Mesendoderm (in vitro differentiated cells): ENCODE measurements at regions not wholly inside any gene's neighbourhood (a gene's known extent, or its start where the extent isn't known, plus 50 kb on each side); places are given as distances from the start of the nearest gene placed in this dataset.
A peak's percentile ranks its signal among the peaks of the same experiment; 100 is the strongest.

Experiments used
- DNase-seq: peaks from one replicate; pipeline ENCODE4 v3.0.0; 2013
- H2AK5ac ChIP-seq: 2 replicates; pipeline ENCODE4 v1.6.1; 2013; ENCODE audit warnings: low read length, inconsistent platforms
- H2BK120ac ChIP-seq: 2 replicates; pipeline ENCODE4 v1.6.1; 2013; ENCODE audit warnings: low read depth, mild to moderate bottlenecking, low read length, moderate library complexity, mixed read lengths
- H2BK15ac ChIP-seq: replicated peaks from 2 replicates; pipeline ENCODE4 v1.6.1; 2013; ENCODE audit warnings: low read depth, mild to moderate bottlenecking, moderate library complexity
- H2BK5ac ChIP-seq: 2 replicates; pipeline ENCODE4 v1.6.1; 2013; ENCODE audit warnings: low read length, inconsistent platforms
- H3K18ac ChIP-seq: 2 replicates; pipeline ENCODE4 v1.6.1; 2013; ENCODE audit warnings: mild to moderate bottlenecking, low read length, mixed read lengths
- H3K23ac ChIP-seq: one replicate; pipeline ENCODE4 v1.6.1; 2013; ENCODE audit warnings: low read length
- H3K27ac ChIP-seq: 2 replicates; pipeline ENCODE4 v1.5.1; 2013; ENCODE audit warnings: low read depth, mild to moderate bottlenecking, inconsistent platforms, low read length, moderate library complexity
- H3K27me3 ChIP-seq: 2 replicates; pipeline ENCODE4 v1.6.1; 2013; ENCODE audit warnings: low read length, control low read depth, mild to moderate bottlenecking, inconsistent platforms; ENCODE audit not compliant: insufficient read depth, poor library complexity
- H3K36me3 ChIP-seq: 2 replicates; pipeline ENCODE4 v1.6.1; 2013; ENCODE audit warnings: low read length, inconsistent platforms; ENCODE audit not compliant: control insufficient read depth, insufficient read depth
- H3K4ac ChIP-seq: one replicate; pipeline ENCODE4 v1.6.1; 2013; ENCODE audit warnings: low read depth, mild to moderate bottlenecking, low read length, moderate library complexity
- H3K4me1 ChIP-seq: 2 replicates; pipeline ENCODE4 v1.6.1; 2013; ENCODE audit warnings: low read depth, low read length, inconsistent platforms; ENCODE audit not compliant: control insufficient read depth
- H3K4me2 ChIP-seq: 2 replicates; pipeline ENCODE4 v1.6.1; 2013; ENCODE audit warnings: low read length
- H3K4me3 ChIP-seq: 2 replicates; pipeline ENCODE4 v1.5.1; 2013; ENCODE audit warnings: mild to moderate bottlenecking, low read length
- H3K56ac ChIP-seq: one replicate; pipeline ENCODE4 v1.6.1; 2013; ENCODE audit warnings: low read length
- H3K79me1 ChIP-seq: 2 replicates; pipeline ENCODE4 v1.6.1; 2013; ENCODE audit warnings: low read length, inconsistent platforms
- H3K79me2 ChIP-seq: 2 replicates; pipeline ENCODE4 v1.6.1; 2013; ENCODE audit warnings: mild to moderate bottlenecking, low read length; ENCODE audit not compliant: control insufficient read depth, insufficient read depth
- H3K9ac ChIP-seq: 2 replicates; pipeline ENCODE4 v1.6.1; 2013; ENCODE audit warnings: low read length, inconsistent platforms
- H4K5ac ChIP-seq: one replicate; pipeline ENCODE4 v1.6.1; 2013; ENCODE audit warnings: low read length
- H4K8ac ChIP-seq: one replicate; pipeline ENCODE4 v1.6.1; 2013; ENCODE audit warnings: low read depth, mild to moderate bottlenecking, control low read depth, low read length, moderate library complexity
- WGBS: extraction: QIAGEN DNeasy Blood & Tissue Kit; methylation state at CpG from one replicate; pipeline ENCODE4 v1.1.7; 2013; ENCODE audit warnings: low lambda C conversion rate, missing lambda C conversion rate; ENCODE audit not compliant: insufficient coverage; ENCODE audit errors: extremely low coverage; 5-methylcytosine and 5-hydroxymethylcytosine counted together

DNA sequence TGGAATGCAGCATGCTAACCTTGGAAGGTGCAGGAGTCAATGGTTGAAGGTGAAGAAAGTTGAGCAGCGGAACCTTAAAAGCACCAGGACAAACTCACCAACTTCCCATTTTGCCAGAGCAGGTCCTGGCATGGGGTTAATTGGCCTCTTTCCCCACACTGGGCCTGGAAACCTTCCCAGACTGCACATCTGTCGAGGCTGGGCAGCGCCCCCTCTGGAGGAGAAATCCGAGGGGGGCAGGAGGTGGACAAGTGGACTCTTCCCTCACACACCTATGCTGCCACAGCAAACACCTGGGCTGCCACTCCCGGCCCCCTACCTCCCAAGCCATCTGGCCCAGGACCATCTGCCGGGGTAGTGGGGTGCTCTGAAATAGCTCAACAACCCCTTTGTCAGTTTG is 232.4 kb downstream of the CBLN1 start:
- Histone ChIP-seq H3K4ac (no peak overlapping the region), H3K79me1 (no peaks in the 10 kb centered on the region), H2BK15ac (no peak overlapping the region), H3K18ac (no peak overlapping the region), H3K36me3 (no peaks in the 10 kb centered on the region), H4K8ac (no peak overlapping the region), H3K56ac (no peak overlapping the region), H3K9ac (no peak overlapping the region), H2BK120ac (no peak overlapping the region), H3K23ac (no peak overlapping the region), H3K4me2 (no peak overlapping the region), H3K4me3 (no peak overlapping the region), H2AK5ac (no peak overlapping the region), H2BK5ac (no peak overlapping the region), H4K5ac (no peak overlapping the region), H3K79me2 (no peaks in the 10 kb centered on the region), H3K27me3 (no peaks in the 10 kb centered on the region), H3K4me1 (no peaks in the 10 kb centered on the region), H3K27ac (no peak overlapping the region)
- no CpG with 5 or more reads among the region's 6 CpGs for WGBS
- DNase-seq: no peak

DNA sequence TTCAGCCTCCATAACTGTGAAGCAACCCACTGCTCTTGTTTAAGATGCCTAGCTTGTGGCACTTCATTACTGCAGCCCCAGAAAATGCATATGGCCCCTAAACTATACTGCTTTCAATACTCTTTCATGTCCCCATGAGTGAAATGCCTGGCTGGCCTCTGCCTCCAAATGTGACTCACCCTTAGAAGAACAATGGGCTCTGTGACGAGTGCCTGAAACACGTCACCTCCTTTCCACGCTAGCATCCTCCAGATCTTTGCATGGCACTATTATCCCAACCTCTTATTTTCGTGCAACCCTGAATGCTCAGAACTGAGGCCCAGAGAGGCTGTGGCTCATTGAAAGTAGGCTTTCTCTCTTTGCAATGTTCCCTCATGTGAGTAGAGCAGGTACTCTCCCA is 233.1 kb downstream of the CBLN1 start:
- H2BK120ac ChIP-seq: no peak overlapping the region
- no peak overlapping the region for H2BK5ac ChIP-seq
- H3K4me3 ChIP-seq: no peak overlapping the region
- no peak overlapping the region for H3K23ac ChIP-seq
- no peaks in the 10 kb centered on the region for H3K79me2 ChIP-seq
- H3K27me3 ChIP-seq: no peaks in the 10 kb centered on the region
- no CpG with 5 or more reads among the region's 4 CpGs for WGBS
- H4K8ac ChIP-seq: no peak overlapping the region
- no peaks in the 10 kb centered on the region for H3K4me1 ChIP-seq
- H3K56ac ChIP-seq: no peak overlapping the region
- no peak overlapping the region for H3K27ac ChIP-seq
- no peak overlapping the region for H3K9ac ChIP-seq
- no peak overlapping the region for H3K4ac ChIP-seq
- H2BK15ac ChIP-seq: no peak overlapping the region
- H3K18ac ChIP-seq: no peak overlapping the region
- H3K4me2 ChIP-seq: no peak overlapping the region
- no peak overlapping the region for H2AK5ac ChIP-seq
- no peaks in the 10 kb centered on the region for H3K36me3 ChIP-seq
- DNase-seq: peak; percentile 31
- no peaks in the 10 kb centered on the region for H3K79me1 ChIP-seq
- no peak overlapping the region for H4K5ac ChIP-seq

DNA sequence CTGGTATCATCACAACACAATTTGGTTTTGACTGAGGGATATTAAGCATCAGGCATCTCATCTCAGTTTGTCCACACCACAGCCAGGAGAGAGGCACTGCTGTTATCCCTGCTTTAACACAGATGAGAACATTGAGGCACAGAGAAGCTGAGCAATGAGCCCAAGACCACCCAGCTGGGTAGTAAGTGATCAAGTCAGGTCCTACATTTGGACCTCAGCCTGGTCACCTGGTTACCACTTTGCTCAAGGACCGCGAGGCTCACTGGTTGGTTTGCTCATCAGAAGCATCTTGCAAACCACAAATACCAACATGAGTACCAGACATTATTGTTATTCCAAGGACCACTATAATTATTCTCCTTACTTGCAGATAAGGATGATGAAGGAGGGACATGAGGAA is 245.5 kb downstream of the CBLN1 start:
- Histone ChIP-seq H2BK5ac (no peak overlapping the region), H3K79me1 (no peaks in the 10 kb centered on the region), H3K27me3 (no peaks in the 10 kb centered on the region), H3K36me3 (no peaks in the 10 kb centered on the region), H3K56ac (no peak overlapping the region), H3K4me1 (no peaks in the 10 kb centered on the region), H3K79me2 (no peaks in the 10 kb centered on the region), H4K5ac (no peak overlapping the region), H2AK5ac (no peak overlapping the region), H3K9ac (no peak overlapping the region), H3K4me2 (no peak overlapping the region), H3K27ac (no peak overlapping the region), H3K18ac (no peak overlapping the region), H3K23ac (no peak overlapping the region), H2BK15ac (no peak overlapping the region), H3K4ac (no peak overlapping the region), H2BK120ac (no peak overlapping the region), H4K8ac (no peak overlapping the region), H3K4me3 (no peak overlapping the region)
- no CpG with 5 or more reads among the region's 2 CpGs for WGBS
- no peak for DNase-seq

DNA sequence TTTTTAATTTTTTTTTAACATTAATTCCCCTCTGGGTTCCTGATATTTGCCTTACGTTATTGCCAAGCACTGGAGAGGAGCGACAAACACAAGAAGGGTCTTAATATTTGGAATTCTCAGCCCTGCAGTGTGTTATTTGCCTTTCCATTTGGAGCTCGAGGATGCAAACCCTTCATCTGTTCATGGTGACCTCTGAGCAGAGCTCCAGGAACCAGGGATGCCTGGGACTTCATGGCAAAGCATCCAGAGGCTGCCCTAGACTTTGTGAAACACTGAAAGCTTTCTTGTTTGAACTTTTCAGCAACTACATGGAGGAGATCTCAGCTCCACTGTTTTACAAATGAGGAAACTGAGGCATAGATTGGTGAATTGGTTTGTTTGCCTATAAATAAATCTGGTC is 254.2 kb downstream of the CBLN1 start:
- Histone ChIP-seq H4K5ac (no peak overlapping the region), H3K79me1 (no peaks in the 10 kb centered on the region), H3K4me3 (no peak overlapping the region), H3K18ac (no peak overlapping the region), H2BK15ac (no peak overlapping the region), H2AK5ac (no peak overlapping the region), H3K4ac (no peak overlapping the region), H3K9ac (no peak overlapping the region), H3K27me3 (no peaks in the 10 kb centered on the region), H3K56ac (no peak overlapping the region), H3K23ac (no peak overlapping the region), H3K36me3 (no peaks in the 10 kb centered on the region), H3K4me1 (no peaks in the 10 kb centered on the region), H3K79me2 (no peaks in the 10 kb centered on the region), H2BK5ac (no peak overlapping the region), H3K4me2 (no peak overlapping the region), H2BK120ac (no peak overlapping the region), H3K27ac (no peak overlapping the region), H4K8ac (no peak overlapping the region)
- WGBS: no CpG with 5 or more reads among the region's 3 CpGs
- DNase-seq: no peak

DNA sequence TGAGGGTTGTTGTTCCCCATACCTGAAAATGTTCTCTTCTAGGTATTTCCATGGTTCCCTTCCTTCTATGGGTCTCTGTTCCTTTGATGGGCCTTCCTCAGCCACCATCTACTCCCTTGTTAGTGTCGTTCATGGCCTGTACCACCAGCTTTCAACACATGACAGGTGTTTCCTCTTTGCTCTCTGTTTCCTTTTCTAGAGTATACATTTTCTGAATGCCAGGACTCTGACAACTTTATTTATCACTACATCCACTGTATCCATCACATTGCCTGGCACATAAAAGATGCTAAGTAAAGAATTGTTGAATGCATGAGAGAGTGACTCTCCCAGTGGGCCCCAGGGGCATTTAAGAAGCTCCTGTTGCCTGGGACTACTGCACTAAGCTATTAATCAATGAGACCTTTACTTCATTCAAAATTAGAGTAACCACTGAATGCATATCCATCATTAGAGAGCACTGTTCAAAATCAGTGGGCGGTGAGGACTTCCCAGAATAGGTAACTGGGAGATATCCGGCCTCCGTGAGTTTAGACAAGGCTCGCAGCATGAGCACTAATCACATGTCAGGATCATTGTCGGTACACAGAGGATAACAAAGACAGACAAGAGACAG is 255.0 kb downstream of the CBLN1 start:
- WGBS: no CpG with 5 or more reads among the region's 6 CpGs
- H3K56ac ChIP-seq: no peak overlapping the region
- no peaks in the 10 kb centered on the region for H3K4me1 ChIP-seq
- no peak overlapping the region for H4K8ac ChIP-seq
- H3K18ac ChIP-seq: no peak overlapping the region
- no peaks in the 10 kb centered on the region for H3K27me3 ChIP-seq
- no peak overlapping the region for H3K4me2 ChIP-seq
- H2BK120ac ChIP-seq: no peak overlapping the region
- H3K4me3 ChIP-seq: no peak overlapping the region
- H2AK5ac ChIP-seq: no peak overlapping the region
- no peak overlapping the region for H3K23ac ChIP-seq
- no peaks in the 10 kb centered on the region for H3K79me2 ChIP-seq
- no peaks in the 10 kb centered on the region for H3K79me1 ChIP-seq
- no peaks in the 10 kb centered on the region for H3K36me3 ChIP-seq
- H2BK5ac ChIP-seq: no peak overlapping the region
- no peak for DNase-seq
- no peak overlapping the region for H3K4ac ChIP-seq
- no peak overlapping the region for H4K5ac ChIP-seq
- H3K27ac ChIP-seq: no peak overlapping the region
- H3K9ac ChIP-seq: no peak overlapping the region
- H2BK15ac ChIP-seq: no peak overlapping the region

DNA sequence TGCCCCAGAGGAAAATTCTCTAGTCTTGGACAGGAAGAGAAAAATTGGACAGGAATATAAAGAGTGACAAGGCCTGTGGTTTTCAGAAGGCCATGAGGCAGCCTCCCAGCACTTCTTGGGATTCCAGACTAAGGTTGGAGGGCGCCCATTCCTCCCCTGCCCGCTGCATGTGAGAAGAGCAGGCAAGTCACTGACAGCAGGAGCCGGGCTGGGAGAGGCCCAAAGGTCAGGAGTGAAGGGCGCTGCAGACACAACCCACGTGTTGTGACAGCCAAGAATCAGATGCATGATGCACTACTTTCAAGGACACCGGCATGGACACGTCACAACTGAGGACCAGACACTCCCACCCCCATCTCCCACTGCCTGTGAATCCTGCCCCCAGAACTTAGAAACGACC is 256.7 kb downstream of the CBLN1 start:
- Histone ChIP-seq H3K23ac (no peak overlapping the region), H3K79me1 (no peaks in the 10 kb centered on the region), H3K18ac (no peak overlapping the region), H2BK5ac (no peak overlapping the region), H3K27ac (no peak overlapping the region), H3K56ac (no peak overlapping the region), H3K27me3 (no peaks in the 10 kb centered on the region), H3K36me3 (no peaks in the 10 kb centered on the region), H3K4ac (no peak overlapping the region), H3K4me1 (peaks cover 4% of the 10 kb centered on the region), H3K4me3 (no peak overlapping the region), H2AK5ac (no peak overlapping the region), H3K9ac (no peak overlapping the region), H3K4me2 (no peak overlapping the region), H4K8ac (no peak overlapping the region), H4K5ac (no peak overlapping the region), H3K79me2 (no peaks in the 10 kb centered on the region), H2BK15ac (no peak overlapping the region), H2BK120ac (no peak overlapping the region)
- DNase-seq: no peak
- WGBS: no CpG with 5 or more reads among the region's 8 CpGs
